ENCODE measurements at regions not wholly inside any gene's neighbourhood (a gene's known extent, or its start where the extent isn't known, plus 50 kb on each side); places are given as distances from the start of the nearest gene placed in this dataset.

- TF ChIP-seq CTCF (conservative IDR thresholded peaks at IDR 0.05) (no peak), EZH2 (IDR thresholded peaks at IDR 0.05; ENCODE audit: low read depth) (no peak)
Observed at GRCh38 chr6:105769197-105769596, 316.9 kb upstream of the PRDM1 start.

Measured in PC-9 (cell line).